Left lung (tissue), 4 donors: ENCODE measurements at regions not wholly inside any gene's neighbourhood (a gene's known extent, or its start where the extent isn't known, plus 50 kb on each side); places are given as distances from the start of the nearest gene placed in this dataset.

Experiments
- ATAC-seq: fragments of 200-7000 bp; cut with Tn5 transposase; one replicate; pipeline ENCODE4 v1.9.1; 2020; ENCODE audit warnings: moderate library complexity
- DNase-seq, 4 donors: peaks; one replicate each; pipeline ENCODE4 v3.0.0-alpha.2; 2013 to 2020
- H3K27ac ChIP-seq, 2 donors: fragments of 200-600 bp; sonication (generic) in 1 of 2; one replicate each; pipeline versions ENCODE4 v1.5.0 to v1.8.0; 2020 to 2021
- H3K27me3 ChIP-seq, 2 donors: fragments of 200-600 bp; sonication (generic) in 1 of 2; one replicate each; pipeline versions ENCODE4 v1.5.0 to v1.8.0; 2020 to 2021
- H3K36me3 ChIP-seq, 2 donors: fragments of 200-600 bp; sonication (generic) in 1 of 2; one replicate each; pipeline versions ENCODE4 v1.5.0 to v1.8.0; 2020 to 2021
- H3K4me1 ChIP-seq, 2 donors: fragments of 200-600 bp; one replicate each; pipeline ENCODE4 v1.8.0; 2021
- H3K4me3 ChIP-seq, 2 donors: fragments of 200-600 bp; sonication (generic) in 1 of 2; one replicate each; pipeline versions ENCODE4 v1.5.0 to v1.8.0; 2020 to 2021; ENCODE audit warnings: mild to moderate bottlenecking in 1 of 2
- H3K9me3 ChIP-seq, 2 donors: fragments of 200-600 bp; sonication (generic) in 1 of 2; one replicate each; pipeline versions ENCODE4 v1.5.0 to v1.8.0; 2020 to 2021
- intact Hi-C, 2 donors: fragments of 100-400 bp; cut with DNase I; formaldehyde crosslinking; loops; one replicate each; pipeline versions ENCODE4 v1.11.2 to v1.14.2; 2022
- TF ChIP-seq, protein P1 (sequence below), 2 donors: fragments of 200-600 bp; sonication (generic) in 1 of 2; IDR thresholded peaks; one replicate each; pipeline versions ENCODE4 v1.5.0 to v1.8.0; 2021; ENCODE audit warnings: antibody characterized with exemption in 2 of 2
- donor health status: DM: no; HTN: yes; CAD: no.
- donor health status: DM: no; HTN: no; CAD: no.

DNA sequence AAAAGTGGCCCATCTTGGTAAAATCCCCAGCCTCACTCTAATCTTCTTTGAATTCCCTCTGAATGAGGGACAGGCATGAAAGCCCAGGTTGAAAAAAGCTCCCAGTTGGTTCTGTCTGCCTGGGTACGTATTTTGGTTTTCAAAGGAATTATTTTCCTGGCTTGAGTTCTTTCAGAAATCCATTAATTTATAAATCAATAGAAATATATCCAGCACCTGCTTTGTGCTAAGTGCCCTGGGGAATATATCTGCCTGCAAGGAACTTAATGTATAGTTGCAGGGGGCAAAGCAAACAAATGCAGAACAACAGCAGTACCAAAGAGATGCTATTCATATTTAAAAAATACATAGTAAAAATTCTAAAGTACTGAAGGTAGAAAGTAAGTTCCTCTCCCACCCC, 362.7 kb downstream of the REEP3 start:
- ATAC-seq (no peak), DNase-seq (no peak)
- Histone ChIP-seq H3K4me3 (no peak overlapping the region), H3K27ac (no peak overlapping the region), H3K27me3 (no peaks in the 10 kb centered on the region), H3K36me3 (no peaks in the 10 kb centered on the region), H3K4me1 (no peaks in the 10 kb centered on the region), H3K9me3 (peaks cover 0 to 3% of the 10 kb centered on the region in 2 donors)
- intact Hi-C loops: no loop called here
- TF ChIP-seq, protein P1, sequence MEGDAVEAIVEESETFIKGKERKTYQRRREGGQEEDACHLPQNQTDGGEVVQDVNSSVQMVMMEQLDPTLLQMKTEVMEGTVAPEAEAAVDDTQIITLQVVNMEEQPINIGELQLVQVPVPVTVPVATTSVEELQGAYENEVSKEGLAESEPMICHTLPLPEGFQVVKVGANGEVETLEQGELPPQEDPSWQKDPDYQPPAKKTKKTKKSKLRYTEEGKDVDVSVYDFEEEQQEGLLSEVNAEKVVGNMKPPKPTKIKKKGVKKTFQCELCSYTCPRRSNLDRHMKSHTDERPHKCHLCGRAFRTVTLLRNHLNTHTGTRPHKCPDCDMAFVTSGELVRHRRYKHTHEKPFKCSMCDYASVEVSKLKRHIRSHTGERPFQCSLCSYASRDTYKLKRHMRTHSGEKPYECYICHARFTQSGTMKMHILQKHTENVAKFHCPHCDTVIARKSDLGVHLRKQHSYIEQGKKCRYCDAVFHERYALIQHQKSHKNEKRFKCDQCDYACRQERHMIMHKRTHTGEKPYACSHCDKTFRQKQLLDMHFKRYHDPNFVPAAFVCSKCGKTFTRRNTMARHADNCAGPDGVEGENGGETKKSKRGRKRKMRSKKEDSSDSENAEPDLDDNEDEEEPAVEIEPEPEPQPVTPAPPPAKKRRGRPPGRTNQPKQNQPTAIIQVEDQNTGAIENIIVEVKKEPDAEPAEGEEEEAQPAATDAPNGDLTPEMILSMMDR (IDR thresholded peaks at IDR 0.05): no peak

DNA sequence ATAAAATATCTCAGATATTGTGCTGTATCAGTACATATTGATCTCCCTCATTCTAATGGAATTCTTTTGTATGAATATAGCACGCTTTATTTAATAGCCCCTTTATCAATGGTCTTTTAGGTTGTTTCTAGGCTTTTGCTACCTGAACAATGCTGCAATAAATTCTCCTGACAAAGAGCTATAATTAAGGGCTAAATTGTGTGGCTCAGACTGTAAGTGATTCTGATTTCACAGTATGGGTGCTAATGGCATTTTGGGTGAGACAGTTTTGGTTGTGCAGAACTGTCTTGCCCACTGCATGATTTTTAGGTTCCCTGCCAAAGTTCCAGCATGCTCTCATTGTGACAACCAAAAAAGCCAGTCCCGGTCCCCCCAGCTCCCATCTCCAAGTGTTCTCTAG, 363.2 kb downstream of the REEP3 start:
- no peaks in the 10 kb centered on the region for H3K27me3 ChIP-seq
- peaks cover 0 to 3% of the 10 kb centered on the region in 2 donors for H3K9me3 ChIP-seq
- H3K4me3 ChIP-seq: no peak overlapping the region
- H3K27ac ChIP-seq: no peak overlapping the region
- TF ChIP-seq, protein P1 (IDR thresholded peaks at IDR 0.05): no peak
- no peak for DNase-seq
- no peaks in the 10 kb centered on the region for H3K36me3 ChIP-seq
- ATAC-seq: no peak
- H3K4me1 ChIP-seq: no peaks in the 10 kb centered on the region
- intact Hi-C loops: no loop called here

DNA sequence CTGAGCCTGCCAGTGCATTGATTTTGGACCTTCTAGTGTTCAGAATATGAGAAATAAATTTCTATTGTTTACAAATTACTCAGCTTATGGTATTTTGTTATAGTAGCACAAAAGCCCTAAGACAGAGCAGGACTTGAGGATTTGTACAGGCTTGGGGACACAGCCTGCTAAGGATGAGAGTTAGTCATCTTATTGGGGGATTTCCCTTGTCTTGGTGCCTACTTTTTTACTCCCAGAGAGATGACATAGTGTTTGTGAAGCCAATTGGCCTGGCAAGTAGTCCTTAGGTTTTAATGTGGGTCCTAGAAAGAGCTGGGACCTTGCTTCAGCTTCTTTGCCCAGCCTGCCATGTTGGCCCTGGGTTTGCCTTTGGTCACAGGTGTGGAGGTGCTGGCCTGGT, 364.0 kb downstream of the REEP3 start:
- Histone ChIP-seq H3K4me1 (no peaks in the 10 kb centered on the region), H3K9me3 (no peaks in the 10 kb centered on the region), H3K27me3 (no peaks in the 10 kb centered on the region), H3K27ac (no peak overlapping the region), H3K4me3 (no peak overlapping the region), H3K36me3 (no peaks in the 10 kb centered on the region)
- DNase-seq (no peak), ATAC-seq (no peak)
- TF ChIP-seq, protein P1 (IDR thresholded peaks at IDR 0.05): no peak
- intact Hi-C loops: no loop called here

DNA sequence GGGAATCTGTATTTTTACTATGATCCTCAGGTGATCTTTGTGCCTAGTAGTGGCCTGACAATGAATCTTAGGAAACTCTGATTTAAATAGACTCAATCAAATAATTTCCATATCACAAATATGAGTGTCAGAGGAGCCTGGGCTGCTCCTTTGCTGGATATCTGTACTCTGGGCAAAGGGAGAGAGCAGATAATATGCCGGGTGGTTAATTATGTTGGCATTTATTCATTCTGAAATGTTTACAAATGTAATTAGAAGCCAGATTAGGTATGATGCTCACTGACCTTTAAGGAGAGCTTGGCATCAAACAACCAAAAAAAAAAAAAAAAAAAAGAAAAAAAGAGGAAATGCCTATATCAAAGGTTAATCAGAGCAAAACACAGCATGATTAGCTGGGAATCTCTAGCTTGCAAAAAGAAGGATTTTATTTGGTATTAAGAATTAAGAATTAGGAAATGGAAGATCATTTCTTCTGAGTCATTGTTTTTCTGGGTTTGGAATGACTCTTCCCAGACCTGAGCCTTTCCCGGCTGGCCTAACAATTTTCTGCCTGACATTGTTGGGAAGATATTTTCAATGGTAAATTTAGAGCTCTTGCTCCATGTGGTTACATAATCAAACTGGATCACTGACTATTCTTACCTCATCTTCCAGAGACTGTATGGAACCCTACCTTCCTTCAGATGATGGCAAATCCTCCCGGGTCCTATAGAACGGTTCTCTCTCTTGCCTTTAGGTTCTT, 365.3 kb downstream of the REEP3 start:
- Histone ChIP-seq H3K4me3 (no peak overlapping the region), H3K27me3 (no peaks in the 10 kb centered on the region), H3K4me1 (no peaks in the 10 kb centered on the region), H3K9me3 (no peaks in the 10 kb centered on the region), H3K36me3 (no peaks in the 10 kb centered on the region), H3K27ac (no peak overlapping the region)
- DNase-seq: no peak
- ATAC-seq: no peak
- intact Hi-C loops: no loop called here
- TF ChIP-seq, protein P1 (IDR thresholded peaks at IDR 0.05): no peak

DNA sequence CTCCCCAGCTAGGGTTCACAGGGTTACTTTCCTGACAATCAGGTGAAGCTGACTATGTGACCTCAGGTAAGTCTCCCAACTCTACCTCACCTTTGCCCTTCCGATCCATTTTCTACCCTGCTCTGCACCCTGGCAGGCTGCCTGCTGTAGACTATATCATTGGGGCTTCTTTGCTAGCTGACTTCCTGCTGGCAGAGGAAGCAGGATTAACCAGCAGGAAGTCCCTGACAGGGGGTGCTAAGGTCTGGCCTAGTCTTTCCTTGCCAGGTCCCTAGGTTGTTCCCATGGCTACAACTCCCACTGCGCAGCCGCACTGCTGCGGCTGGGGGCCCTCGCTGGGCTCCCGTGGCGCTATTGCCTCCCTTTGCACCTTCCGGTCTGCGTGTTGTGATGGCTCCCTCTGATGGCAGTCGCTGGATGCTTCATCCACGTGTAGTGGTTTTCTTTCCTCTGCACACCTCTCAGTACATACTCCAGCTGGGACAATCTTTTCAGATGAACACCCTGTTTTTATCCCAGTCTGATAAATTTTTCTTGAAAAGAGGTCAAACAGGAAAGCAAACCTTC, 365.9 kb downstream of the REEP3 start:
- Histone ChIP-seq H3K4me1 (no peaks in the 10 kb centered on the region), H3K4me3 (no peak overlapping the region), H3K27ac (no peak overlapping the region), H3K9me3 (no peaks in the 10 kb centered on the region), H3K27me3 (no peaks in the 10 kb centered on the region), H3K36me3 (no peaks in the 10 kb centered on the region)
- TF ChIP-seq, protein P1 (IDR thresholded peaks at IDR 0.05): no peak
- ATAC-seq (peak; percentile 65), DNase-seq (no peak)
- intact Hi-C loops: no loop called here
